ENCODE measurements at regions not wholly inside any gene's neighbourhood (a gene's known extent, or its start where the extent isn't known, plus 50 kb on each side); places are given as distances from the start of the nearest gene placed in this dataset.
A peak's percentile ranks its signal among the peaks of the same experiment; 100 is the strongest.

DNA sequence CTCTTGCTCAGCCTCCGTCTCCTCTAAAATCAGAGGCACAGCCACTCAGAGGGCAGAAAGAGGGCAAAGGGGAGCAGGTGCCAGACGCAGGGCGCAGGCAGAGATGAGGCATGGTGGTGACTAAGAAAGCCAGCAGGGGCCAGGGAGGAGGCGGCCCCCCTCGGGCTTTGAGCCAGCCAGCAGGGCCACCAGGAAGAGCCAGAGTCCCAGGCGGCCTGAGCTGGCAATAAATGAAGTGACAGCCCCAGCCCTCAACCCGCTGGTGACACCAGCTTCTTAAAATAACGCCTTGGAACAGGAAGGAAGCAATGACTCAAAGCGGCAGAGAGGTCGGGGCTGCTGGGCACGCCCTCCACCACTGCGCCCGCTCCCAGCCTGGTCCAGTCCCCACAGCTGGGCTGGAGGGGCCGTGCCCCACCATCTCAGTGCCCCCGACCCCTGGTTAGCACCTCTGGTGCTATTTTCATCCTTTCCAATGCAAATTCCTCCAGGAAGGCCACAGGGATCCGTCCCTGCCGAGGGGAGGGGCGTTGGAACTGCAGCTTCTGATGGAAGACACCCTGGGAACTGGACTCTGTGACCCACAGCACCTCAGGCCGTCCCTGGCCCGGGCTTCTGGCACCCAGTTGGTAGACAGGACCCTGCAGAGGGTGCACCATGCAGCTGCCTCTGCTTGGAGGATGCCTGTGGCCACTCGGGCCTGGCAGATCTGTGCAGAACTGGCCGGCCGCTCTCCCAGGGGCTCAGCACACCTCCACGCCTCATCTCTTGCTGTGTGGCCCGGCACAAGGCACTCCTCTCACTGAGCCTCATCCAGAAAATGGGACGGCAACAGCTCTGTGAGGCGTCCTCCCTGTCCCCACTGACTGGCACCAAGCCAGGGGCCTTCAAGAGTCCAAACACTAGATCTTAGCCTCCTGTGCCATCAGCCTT lies 113.7 kb downstream of the NCOR2 start:
- ChIA-PET CTCF (interaction anchor here (0.6 to 4.8 kb wide), 7 partner anchors 12 to 311 kb away, joined by 3 to 24 read pairs (median 3); no protein-coding TSS in a partner anchor), POLR2A (interaction anchor here (0.7 to 5.3 kb wide), 14 partner anchors 12 to 466 kb away, joined by 3 to 62 read pairs (median 4); no protein-coding TSS in a partner anchor)
- DNase-seq (peak; percentile 67), ATAC-seq (ENCODE audit: low read depth) (peak; percentile 68)
- Mint-ChIP-seq H3K4me3 (peak overlapping the region; percentile 69), H3K36me3 (ENCODE audit: low read depth) (peaks cover 22% of the 10 kb centered on the region), H3K27me3 (no peaks in the 10 kb centered on the region), H3K4me1 (peaks cover 75% of the 10 kb centered on the region), H3K27ac (peak overlapping the region; percentile 76), H3K9me3 (no peaks in the 10 kb centered on the region)
- TF ChIP-seq, protein P1, sequence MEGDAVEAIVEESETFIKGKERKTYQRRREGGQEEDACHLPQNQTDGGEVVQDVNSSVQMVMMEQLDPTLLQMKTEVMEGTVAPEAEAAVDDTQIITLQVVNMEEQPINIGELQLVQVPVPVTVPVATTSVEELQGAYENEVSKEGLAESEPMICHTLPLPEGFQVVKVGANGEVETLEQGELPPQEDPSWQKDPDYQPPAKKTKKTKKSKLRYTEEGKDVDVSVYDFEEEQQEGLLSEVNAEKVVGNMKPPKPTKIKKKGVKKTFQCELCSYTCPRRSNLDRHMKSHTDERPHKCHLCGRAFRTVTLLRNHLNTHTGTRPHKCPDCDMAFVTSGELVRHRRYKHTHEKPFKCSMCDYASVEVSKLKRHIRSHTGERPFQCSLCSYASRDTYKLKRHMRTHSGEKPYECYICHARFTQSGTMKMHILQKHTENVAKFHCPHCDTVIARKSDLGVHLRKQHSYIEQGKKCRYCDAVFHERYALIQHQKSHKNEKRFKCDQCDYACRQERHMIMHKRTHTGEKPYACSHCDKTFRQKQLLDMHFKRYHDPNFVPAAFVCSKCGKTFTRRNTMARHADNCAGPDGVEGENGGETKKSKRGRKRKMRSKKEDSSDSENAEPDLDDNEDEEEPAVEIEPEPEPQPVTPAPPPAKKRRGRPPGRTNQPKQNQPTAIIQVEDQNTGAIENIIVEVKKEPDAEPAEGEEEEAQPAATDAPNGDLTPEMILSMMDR (IDR thresholded peaks at IDR 0.05), result no peak
- intact Hi-C loops (cut with micrococcal nuclease), result loop anchor here (1.0 to 10.0 kb wide), 9 partner anchors 13 to 541 kb away; partner anchors contain the start of genes BRI3BP and NCOR2

DNA sequence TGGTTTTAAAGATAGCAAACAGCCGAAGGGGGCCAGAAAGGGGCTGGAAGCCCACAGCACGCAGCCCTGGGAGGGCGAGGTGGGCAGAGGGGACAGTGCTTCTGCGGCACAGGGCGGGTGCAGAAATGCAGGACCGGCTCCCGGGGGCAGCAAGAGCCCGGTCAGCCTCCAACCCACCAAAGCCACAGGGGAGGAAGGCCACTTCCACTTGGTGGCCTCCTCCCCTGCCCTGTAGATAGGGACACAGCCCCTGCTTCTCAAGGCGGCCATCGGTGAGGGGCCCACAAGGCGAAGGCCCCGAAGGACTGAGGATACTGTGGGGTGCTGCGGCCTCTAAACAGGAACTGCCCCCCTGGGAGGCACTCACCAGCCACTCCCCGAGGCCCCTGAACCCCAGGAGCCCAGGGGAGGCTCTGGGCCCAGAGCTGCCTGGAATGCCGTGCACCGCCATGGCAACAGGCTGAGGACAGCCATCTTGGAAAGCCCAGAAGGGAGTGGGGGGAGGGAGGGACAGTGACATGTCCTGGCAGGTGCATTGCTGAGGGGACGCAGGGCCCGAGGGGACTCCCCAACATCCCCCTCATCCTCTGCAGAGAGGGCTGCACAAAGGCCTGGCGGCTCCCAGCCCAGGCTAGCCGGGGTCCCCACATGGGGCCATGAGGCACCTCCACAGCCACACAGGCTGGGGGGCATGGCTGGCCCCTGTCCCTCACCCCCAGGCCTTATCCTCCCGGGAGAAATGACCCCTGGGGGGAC lies 114.7 kb downstream of the NCOR2 start:
- no peak for ATAC-seq (ENCODE audit: low read depth)
- peak overlapping the region; percentile 76 for H3K27ac Mint-ChIP-seq
- peak overlapping the region; percentile 69 for H3K4me3 Mint-ChIP-seq
- peaks cover 65% of the 10 kb centered on the region for H3K4me1 Mint-ChIP-seq
- TF ChIP-seq, protein P1 (IDR thresholded peaks at IDR 0.05), result no peak
- no peak for DNase-seq
- ChIA-PET CTCF (interaction anchor here (0.6 to 4.8 kb wide), 7 partner anchors 13 to 311 kb away, joined by 3 to 24 read pairs (median 3); no protein-coding TSS in a partner anchor), POLR2A (interaction anchor here (0.9 to 5.3 kb wide), 11 partner anchors 13 to 467 kb away, joined by 3 to 62 read pairs (median 4); no protein-coding TSS in a partner anchor)
- no peaks in the 10 kb centered on the region for H3K27me3 Mint-ChIP-seq
- no peaks in the 10 kb centered on the region for H3K9me3 Mint-ChIP-seq
- peaks cover 28% of the 10 kb centered on the region for H3K36me3 Mint-ChIP-seq (ENCODE audit: low read depth)
- intact Hi-C loops (cut with micrococcal nuclease), result loop anchor here (1.0 to 10.0 kb wide), 9 partner anchors 14 to 542 kb away; partner anchors contain the start of genes BRI3BP and NCOR2

DNA sequence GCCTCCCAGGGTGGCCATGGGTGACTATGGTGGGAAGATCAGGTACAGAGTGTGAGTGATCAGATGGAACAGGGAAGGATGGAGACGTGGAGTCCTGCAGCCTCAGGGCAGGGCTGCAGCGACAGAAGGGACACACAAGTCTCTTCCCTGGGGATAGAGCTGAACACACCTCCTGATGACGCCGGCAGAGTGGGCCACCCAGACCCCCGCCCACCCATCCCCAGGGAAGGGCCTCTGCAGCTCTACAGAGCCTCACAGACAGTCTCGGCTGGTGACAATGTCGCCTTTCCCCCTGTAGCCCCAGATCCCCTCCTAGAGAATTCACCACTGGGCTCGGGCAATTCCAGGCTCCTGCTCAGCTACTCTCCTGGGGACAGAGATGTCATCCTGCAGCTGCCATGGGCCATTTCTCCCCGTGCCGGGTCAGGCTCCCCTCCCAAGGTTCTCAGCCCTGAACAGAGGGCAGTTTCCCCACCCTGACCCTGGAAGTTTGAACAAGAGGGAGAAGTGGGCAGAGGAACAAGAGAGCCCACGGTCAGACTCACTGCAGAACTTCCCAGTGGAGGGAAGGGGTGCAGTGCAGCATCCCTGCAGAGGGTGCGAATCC lies 115.7 kb downstream of the NCOR2 start:
- CTCF ChIA-PET, result no interaction called here
- H3K36me3 Mint-ChIP-seq (ENCODE audit: low read depth), result peaks cover 35% of the 10 kb centered on the region

DNA sequence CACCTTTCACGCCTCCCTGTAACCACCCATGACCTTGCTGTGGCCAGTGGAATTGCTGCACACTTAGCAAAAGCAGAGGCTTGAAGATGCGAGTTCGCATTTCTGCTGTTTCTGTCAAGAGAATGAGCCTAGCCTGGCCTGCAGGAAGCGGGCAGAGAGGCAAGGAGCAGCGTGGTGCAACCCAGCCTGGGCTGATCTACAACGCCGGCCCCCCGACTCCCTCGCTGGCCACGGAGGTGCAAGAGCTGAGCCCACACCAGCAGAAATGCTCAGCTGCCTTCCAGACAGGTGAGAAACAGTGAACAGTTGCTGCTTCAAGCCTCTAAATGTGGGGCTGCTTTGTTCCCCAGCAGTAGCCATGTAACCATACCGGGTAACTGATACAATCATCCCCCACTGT lies 116.4 kb downstream of the NCOR2 start:
- Mint-ChIP-seq H3K4me1 (peaks cover 51% of the 10 kb centered on the region), H3K27me3 (no peaks in the 10 kb centered on the region), H3K27ac (no peak overlapping the region), H3K36me3 (ENCODE audit: low read depth) (peaks cover 40% of the 10 kb centered on the region), H3K9me3 (no peaks in the 10 kb centered on the region), H3K4me3 (no peak overlapping the region)
- CTCF ChIA-PET, result no interaction called here
- DNase-seq, result no peak
- TF ChIP-seq, protein P1 (IDR thresholded peaks at IDR 0.05), result no peak
- no peak for ATAC-seq (ENCODE audit: low read depth)
- POLR2A ChIA-PET, result no interaction called here
- intact Hi-C loops (cut with micrococcal nuclease), result loop anchor here (10.0 kb wide), 1 partner anchor 544 kb away; the partner anchor contains the start of gene BRI3BP

More for the DNA sequence above, 115.7 kb downstream of the NCOR2 start:
- TF ChIP-seq, protein P1 (IDR thresholded peaks at IDR 0.05), result no peak
- Mint-ChIP-seq H3K27ac (no peak overlapping the region), H3K4me1 (peaks cover 58% of the 10 kb centered on the region), H3K9me3 (no peaks in the 10 kb centered on the region), H3K27me3 (no peaks in the 10 kb centered on the region), H3K4me3 (no peak overlapping the region)
- POLR2A ChIA-PET, result interaction anchor here (1.5 kb wide), 1 partner anchor 19 kb away, joined by 3 read pairs; no protein-coding TSS in a partner anchor
- no peak for ATAC-seq (ENCODE audit: low read depth)
- intact Hi-C loops (cut with micrococcal nuclease), result loop anchor here (10.0 kb wide), 1 partner anchor 543 kb away; the partner anchor contains the start of gene BRI3BP
- DNase-seq, result no peak

All from activated B cell treated with CpG ODN at 0.5 μM for 24 hours (primary cell).